ENCODE measurements at regions not wholly inside any gene's neighbourhood (a gene's known extent, or its start where the extent isn't known, plus 50 kb on each side); places are given as distances from the start of the nearest gene placed in this dataset.

GRCh38 chr10:1807924-1808323, 70.6 kb upstream of the ADARB2 start:
- no peak for DNase-seq

DNA sequence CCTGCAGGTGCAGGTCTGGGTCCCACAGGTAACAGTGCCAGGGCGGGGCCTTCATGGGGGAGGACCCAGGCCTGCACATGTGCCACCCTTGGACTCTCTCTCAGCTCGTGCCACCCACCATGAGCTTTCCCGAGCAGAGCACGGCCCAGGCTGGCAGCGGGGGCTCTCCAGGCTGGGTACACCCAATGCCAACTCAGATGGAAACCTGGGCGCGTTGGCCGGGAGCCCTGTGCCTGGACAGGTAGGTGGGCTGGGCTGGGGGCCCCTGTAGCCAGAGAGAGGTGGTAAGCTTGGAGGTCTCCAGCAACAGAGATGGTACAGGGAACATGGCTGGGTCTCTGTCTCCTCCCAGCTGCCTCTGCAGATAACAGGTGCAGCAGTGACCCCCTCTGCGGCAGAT, 69.9 kb upstream of the ADARB2 start:
- no peak for DNase-seq

DNA sequence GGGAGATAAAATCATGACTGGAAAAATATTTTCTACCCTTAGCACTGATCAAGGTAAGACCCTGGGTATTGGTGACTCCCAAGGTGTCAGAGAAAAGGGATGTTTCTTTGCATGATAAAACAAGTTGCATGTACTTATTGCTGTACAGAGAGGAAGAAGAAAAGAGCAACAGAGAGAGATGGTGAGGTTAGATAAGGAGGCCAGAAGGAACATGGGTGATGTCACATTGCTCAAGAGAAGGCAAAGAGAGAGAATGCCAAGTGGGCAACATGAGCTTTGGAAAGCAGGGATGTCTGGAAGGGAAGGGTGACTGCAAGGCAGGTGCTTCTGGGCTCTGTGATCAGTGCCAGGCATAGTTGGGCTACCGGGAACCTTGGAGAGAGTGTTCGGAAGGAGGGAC, 65.1 kb upstream of the ADARB2 start:
- no peak for DNase-seq

DNA sequence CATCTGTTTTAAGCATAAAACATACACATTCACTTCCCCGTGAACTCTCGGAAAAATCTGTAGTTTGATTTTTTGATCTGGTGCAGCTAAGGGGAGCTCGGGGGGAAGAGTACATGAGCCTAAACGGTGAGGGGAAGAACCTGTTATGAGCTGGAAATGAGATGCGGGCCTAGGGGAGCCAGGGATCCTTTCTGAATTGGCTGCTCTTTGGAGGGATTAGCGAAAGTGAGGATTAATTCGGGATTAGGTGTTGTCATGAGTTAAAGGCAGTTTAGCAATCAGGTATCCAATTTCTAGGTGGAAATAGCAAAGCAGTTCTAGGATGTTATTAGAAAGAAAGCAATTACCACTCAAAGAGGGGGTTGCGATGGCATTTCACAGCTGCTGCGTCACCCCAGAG, 51.1 kb upstream of the ADARB2 start:
- no peak for DNase-seq

All from muscle of back (tissue), 3 donors.